Gastrocnemius medialis (tissue), 4 donors: ENCODE measurements at regions not wholly inside any gene's neighbourhood (a gene's known extent, or its start where the extent isn't known, plus 50 kb on each side); places are given as distances from the start of the nearest gene placed in this dataset.
A peak's percentile ranks its signal among the peaks of the same experiment; 100 is the strongest.

Source experiments
- CTCF ChIP-seq, 5 experiments: fragments of 450-650 bp in 3 of 5; fragments of 200-600 bp in 2 of 5; sonication (generic) in 2 of 5; IDR thresholded peaks in 4 of 5; conservative IDR thresholded peaks in 1 of 5; 1 replicate in 4 of 5; 2 replicates in 1 of 5; pipeline ENCODE4 v1.5.1; 2016 to 2019; ENCODE audit warnings: antibody characterized with exemption in 5 of 5, mild to moderate bottlenecking in 3 of 5, moderate library complexity in 3 of 5
- POLR2A ChIP-seq, 2 donors: fragments of 450-650 bp; IDR thresholded peaks; one replicate each; pipeline ENCODE4 v1.6.1; 2017; ENCODE audit warnings: antibody characterized with exemption in 2 of 2, mild to moderate bottlenecking in 2 of 2, moderate library complexity in 2 of 2

DNA sequence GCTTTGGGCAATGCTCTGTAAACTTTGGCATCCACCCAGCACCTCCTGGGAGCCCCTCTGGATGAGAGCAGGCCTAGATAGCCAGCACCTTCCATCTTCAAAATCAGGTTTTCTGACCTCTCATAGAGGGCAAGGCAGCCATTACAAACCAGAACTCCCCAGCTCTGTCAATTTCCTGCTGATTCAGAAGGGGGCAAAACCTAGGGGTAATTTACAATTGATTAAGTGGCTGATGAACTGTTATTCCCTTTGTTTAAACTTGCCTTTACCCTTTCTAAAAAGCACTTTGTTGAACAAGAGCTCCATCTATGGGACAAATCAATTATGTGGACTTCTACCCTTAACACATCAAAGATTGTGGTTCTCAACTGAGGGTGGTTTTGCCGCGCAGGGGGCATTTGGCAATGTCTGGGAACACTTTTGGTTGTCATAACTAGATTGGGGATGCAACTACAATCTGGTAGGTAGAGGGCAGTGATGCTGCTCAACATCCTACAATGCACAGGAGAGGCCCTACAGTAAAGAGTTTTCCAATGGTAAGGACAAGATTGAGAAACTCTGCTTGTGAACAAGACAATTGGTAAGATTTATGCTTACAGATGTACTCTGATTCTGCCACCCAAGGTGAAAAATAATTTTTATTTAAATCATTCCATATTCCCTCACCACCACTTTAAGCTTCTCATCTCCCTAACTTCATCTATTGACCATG is 184.1 kb downstream of the MARCHF11 start:
- TF ChIP-seq POLR2A (IDR thresholded peaks at IDR 0.05) (no peak), CTCF (IDR thresholded peaks at IDR 0.05 in 4 of 5, conservative IDR thresholded peaks at IDR 0.05 in 1 of 5) (peak in 2 of 5 experiments; percentile 30 to 39)
